ENCODE measurements at regions not wholly inside any gene's neighbourhood (a gene's known extent, or its start where the extent isn't known, plus 50 kb on each side); places are given as distances from the start of the nearest gene placed in this dataset.

GRCh38 chr2:205860885-205861284 lies 178.6 kb downstream of the NRP2 start:
- H3K4me3 ChIP-seq = no peak overlapping the region
- no peaks in the 10 kb centered on the region for H3K36me3 ChIP-seq
- no peak overlapping the region for H3K27ac ChIP-seq
- H3K9me3 ChIP-seq = no peaks in the 10 kb centered on the region
- H3K27me3 ChIP-seq = no peaks in the 10 kb centered on the region
- DNase-seq (ENCODE audit: low spot score) = no peak
- peaks cover 0 to 11% of the 10 kb centered on the region in 2 donors for H3K4me1 ChIP-seq
- TF ChIP-seq, protein P1, sequence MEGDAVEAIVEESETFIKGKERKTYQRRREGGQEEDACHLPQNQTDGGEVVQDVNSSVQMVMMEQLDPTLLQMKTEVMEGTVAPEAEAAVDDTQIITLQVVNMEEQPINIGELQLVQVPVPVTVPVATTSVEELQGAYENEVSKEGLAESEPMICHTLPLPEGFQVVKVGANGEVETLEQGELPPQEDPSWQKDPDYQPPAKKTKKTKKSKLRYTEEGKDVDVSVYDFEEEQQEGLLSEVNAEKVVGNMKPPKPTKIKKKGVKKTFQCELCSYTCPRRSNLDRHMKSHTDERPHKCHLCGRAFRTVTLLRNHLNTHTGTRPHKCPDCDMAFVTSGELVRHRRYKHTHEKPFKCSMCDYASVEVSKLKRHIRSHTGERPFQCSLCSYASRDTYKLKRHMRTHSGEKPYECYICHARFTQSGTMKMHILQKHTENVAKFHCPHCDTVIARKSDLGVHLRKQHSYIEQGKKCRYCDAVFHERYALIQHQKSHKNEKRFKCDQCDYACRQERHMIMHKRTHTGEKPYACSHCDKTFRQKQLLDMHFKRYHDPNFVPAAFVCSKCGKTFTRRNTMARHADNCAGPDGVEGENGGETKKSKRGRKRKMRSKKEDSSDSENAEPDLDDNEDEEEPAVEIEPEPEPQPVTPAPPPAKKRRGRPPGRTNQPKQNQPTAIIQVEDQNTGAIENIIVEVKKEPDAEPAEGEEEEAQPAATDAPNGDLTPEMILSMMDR (IDR thresholded peaks at IDR 0.05) = no peak

DNA sequence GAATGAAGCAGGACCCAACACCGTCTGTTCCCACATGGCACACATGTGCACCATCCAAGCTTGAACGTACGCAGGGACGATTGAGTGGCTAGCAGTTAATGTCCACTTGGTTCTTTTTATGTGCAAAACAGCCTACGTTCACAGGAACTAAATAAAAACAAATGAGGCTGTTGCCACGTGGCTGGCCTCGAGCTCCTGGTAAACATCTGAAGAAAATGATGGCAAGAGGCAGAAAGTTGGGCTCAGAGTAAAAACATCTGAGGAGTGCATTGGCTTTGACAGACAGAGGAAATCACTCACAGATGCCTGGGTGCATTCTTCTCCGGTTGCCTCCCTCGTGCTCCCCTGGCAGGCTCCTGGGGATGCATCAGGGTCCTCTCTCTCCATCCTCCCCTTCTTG lies 177.9 kb downstream of the NRP2 start:
- no peak for DNase-seq (ENCODE audit: low spot score)
- TF ChIP-seq, protein P1 (IDR thresholded peaks at IDR 0.05) = no peak
- Histone ChIP-seq H3K36me3 (no peaks in the 10 kb centered on the region), H3K27ac (no peak overlapping the region), H3K27me3 (no peaks in the 10 kb centered on the region), H3K4me1 (peaks cover 0 to 10% of the 10 kb centered on the region in 2 donors), H3K9me3 (no peaks in the 10 kb centered on the region), H3K4me3 (no peak overlapping the region)

DNA sequence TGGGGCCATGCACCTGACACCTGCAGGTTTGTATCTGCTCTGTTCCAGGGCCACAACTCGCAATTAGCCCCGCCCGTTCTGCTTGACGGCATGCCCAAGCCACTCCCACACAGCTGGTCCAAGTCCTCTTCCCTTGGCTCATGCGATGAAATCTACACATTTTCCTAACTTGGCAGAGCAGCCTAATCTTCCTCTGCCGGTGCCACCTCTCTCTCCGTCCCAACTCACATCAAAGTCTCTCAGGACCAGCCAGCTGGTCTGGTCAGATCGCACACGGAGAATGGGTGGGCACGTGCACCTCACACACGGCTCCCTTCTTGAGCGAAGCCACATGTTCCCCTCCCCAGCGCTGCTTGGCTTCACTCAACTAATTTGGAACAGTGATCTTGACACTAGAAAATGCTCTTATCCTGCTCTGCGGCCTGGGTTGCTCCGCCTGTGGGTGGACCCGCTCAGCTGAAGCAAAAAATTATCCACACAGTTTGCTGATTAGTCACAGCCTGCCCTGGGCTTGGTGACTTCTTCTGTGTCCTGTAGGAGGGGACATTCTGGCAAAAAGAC lies 176.7 kb downstream of the NRP2 start:
- no peaks in the 10 kb centered on the region for H3K9me3 ChIP-seq
- H3K36me3 ChIP-seq = no peaks in the 10 kb centered on the region
- peaks cover 0 to 10% of the 10 kb centered on the region in 2 donors for H3K4me1 ChIP-seq
- TF ChIP-seq, protein P1 (IDR thresholded peaks at IDR 0.05) = no peak
- DNase-seq (ENCODE audit: low spot score) = peak; percentile 70
- no peak overlapping the region for H3K4me3 ChIP-seq
- H3K27me3 ChIP-seq = no peaks in the 10 kb centered on the region
- H3K27ac ChIP-seq = no peak overlapping the region

- no peak overlapping the region for H3K27ac ChIP-seq
- H3K4me1 ChIP-seq = peaks cover 0 to 10% of the 10 kb centered on the region in 2 donors
- H3K27me3 ChIP-seq = no peaks in the 10 kb centered on the region
- TF ChIP-seq, protein P1 (IDR thresholded peaks at IDR 0.05) = no peak
- no peaks in the 10 kb centered on the region for H3K9me3 ChIP-seq
- no peak for DNase-seq (ENCODE audit: low spot score)
- H3K36me3 ChIP-seq = no peaks in the 10 kb centered on the region
- H3K4me3 ChIP-seq = no peak overlapping the region
These were observed 176.0 kb downstream of the NRP2 start for GRCh38 chr2:205858275-205858674.

DNA sequence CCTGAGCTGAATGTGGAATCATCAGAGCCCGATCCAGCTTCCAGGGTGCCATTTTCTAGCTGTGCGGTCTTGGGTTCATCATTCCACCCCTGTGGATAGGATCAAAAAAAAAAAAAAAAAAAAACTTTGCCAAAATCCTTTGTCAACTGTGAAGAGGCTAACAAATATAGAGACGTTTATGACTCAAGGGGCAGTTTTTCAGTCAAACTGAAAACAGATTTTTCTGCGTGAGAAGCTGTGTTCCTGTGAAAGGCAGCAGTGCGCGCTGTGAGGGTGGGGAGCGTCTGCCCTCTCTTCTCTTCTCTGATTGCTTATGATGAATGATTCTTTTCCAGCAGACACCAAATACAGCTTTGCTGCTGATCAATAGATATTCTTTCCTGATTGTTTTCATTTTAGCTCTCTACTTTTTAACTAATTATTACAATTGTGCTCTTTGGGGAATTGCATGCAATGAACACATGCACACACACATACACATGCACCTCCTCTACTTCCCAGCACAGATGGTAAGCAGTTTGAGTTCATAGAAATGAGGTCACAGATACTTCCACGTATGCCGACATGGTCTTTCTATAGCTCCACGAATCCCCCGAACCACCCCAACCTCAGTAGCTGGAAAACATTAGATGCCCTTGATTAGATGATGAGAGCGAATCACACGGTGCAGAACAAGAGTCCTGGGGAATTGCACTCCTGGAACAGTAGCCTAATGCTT lies 175.4 kb downstream of the NRP2 start:
- TF ChIP-seq, protein P1 (IDR thresholded peaks at IDR 0.05) = no peak
- no peak overlapping the region for H3K27ac ChIP-seq
- H3K36me3 ChIP-seq = no peaks in the 10 kb centered on the region
- no peak for DNase-seq (ENCODE audit: low spot score)
- H3K27me3 ChIP-seq = no peaks in the 10 kb centered on the region
- no peaks in the 10 kb centered on the region for H3K9me3 ChIP-seq
- no peak overlapping the region for H3K4me3 ChIP-seq
- peaks cover 0 to 13% of the 10 kb centered on the region in 2 donors for H3K4me1 ChIP-seq

Data from right atrium auricular region (tissue), 2 donors.